HG02852 (cell line): ENCODE measurements at regions not wholly inside any gene's neighbourhood (a gene's known extent, or its start where the extent isn't known, plus 50 kb on each side); places are given as distances from the start of the nearest gene placed in this dataset.
"Not testable (repeated sequence)": the region's sequence is repeated elsewhere in the genome, so short reads cannot be mapped to it uniquely, and the experiment has no call there.

Experiments used
- ATAC-seq: cut with Tn5 transposase; IDR thresholded peaks from one replicate; pipeline ENCODE4 v1.9.1; 2021; ENCODE audit warnings: mild to moderate bottlenecking, moderate library complexity; ENCODE audit not compliant: unreplicated experiment

DNA sequence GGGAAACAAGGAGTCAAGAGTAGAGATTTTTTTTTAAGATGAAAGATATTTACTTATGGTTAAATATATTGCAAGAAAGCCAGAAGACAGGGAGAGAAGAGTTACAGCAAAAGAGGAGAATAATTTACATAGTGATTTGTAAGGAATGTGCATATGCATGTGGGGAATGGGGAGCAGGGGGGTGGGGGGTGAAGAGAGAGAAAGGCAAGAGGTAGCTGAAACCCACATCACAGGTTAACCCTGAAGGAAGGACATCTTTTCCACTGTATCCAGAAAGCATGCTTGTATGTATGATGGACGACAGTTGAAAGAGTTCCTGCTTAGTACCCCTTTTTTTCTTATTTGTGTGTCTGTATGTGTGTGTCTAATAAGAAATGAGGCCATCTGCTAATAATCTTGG is 371.9 kb downstream of the RAD51AP2 start:
- no peak for ATAC-seq

DNA sequence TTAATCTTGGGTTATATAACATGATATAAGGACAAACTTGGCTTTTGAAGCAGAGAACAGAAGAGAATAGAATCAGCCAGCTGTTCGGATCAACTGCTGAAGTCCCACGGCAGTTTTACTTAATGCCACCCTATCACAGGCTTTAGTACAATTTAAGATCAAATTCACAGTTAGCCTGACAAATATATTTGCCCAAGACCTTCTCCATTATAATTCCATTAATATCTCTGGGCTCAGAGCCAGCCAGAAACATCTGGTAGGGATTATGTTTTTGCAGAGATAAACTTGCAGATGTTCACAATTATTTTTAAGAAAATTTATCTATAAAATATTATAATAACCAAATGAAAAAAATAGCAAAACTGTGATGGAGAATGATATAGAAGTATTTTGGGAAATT is 381.4 kb downstream of the RAD51AP2 start:
- no peak for ATAC-seq

DNA sequence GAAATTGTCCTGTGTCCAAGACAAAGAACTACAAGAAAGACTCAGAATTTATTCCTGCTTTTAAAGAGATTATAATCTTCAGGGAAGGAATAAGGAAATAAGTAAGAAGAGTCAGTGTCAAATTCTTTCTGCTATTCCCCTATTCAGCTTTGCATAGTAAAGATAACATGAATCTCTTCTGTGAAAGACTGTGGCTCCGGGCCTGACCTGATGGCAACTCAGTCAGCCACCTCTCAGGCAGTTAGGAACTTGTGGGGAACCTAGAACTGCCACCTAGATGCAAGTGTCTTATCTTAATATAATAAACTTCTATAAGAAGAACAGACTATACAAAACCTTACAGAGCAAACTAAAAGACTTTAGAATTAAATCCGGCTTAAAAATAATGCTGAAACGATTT is 382.0 kb downstream of the RAD51AP2 start:
- ATAC-seq: no peak

- no peak for ATAC-seq
Measured at GRCh38 chr2:17135619-17136018, 382.6 kb downstream of the RAD51AP2 start.

GRCh38 chr2:17133052-17133671 is 385.1 kb downstream of the RAD51AP2 start:
- no peak for ATAC-seq

DNA sequence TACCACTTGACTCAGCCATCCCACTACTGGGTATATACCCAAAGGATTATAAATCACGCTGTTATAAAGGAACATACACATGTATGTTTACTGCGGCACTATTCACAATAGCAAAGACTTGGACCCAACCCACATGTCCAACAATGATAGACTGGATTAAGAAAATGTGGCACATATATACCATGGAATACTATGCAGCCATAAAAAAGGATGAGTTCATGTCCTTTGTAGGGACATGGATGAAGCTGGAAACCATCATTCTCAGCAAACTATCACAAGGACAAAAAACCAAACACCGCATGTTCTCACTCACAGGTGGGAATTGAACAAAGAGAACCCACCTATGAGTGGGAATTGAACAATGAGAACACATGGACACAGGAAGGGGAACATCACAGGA is 387.6 kb downstream of the RAD51AP2 start:
- ATAC-seq: not testable (repeated sequence)

- no peak for ATAC-seq
Measured at GRCh38 chr2:17125989-17126620, 392.1 kb downstream of the RAD51AP2 start.

DNA sequence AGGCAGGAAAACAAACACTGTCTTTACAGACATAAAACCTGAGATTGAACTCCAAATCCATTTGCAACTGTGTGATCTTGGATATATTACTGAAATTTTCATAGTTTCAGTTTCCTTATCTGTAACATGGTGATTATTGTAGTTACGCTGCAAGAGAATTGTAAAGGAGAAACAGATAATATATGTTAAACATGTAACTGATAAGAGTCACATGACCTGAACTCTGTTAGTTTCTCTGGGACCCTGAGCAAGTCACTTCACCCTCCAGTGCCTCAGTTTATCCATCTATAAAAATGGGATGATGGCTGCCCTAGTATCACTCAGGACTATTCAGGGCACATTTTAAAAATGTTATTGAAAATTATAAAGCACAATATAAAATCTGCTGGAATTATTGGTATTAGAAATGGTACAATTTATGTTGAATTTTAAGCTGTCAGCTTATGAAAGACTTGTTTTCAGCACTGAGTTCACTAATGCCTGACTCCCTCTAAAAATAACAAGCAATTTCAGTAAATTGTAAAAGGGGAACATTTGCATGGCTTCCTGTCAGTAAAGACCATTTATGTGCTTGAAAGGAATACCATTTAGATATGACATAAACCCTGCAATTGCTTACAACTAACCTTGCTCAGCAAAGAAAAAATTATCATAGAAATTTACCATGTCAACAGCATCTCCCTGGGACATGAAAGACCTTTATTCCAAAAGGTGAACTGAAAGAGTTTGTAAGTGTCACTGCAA is 393.5 kb downstream of the RAD51AP2 start:
- no peak for ATAC-seq

- ATAC-seq: no peak
Measured at GRCh38 chr2:17122887-17123501, 395.2 kb downstream of the RAD51AP2 start.

DNA sequence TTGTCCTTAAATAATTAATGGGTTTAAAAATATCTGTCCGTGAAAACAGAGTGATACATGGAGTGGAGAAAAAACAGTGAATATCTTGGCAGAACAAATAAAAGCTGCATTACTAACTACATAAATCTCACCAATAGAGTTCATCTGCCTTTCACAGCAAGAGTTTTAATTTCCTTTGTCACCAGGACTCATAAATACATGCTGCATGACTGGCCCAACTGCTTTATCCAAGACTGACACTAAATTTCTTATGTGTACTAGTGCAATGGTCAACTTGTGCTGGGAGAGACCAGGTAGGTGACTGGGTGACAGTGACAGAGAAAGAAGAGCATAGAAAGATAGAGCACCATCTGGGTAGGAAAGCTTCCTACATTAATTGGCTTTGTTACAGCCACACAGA is 402.8 kb downstream of the RAD51AP2 start:
- no peak for ATAC-seq

DNA sequence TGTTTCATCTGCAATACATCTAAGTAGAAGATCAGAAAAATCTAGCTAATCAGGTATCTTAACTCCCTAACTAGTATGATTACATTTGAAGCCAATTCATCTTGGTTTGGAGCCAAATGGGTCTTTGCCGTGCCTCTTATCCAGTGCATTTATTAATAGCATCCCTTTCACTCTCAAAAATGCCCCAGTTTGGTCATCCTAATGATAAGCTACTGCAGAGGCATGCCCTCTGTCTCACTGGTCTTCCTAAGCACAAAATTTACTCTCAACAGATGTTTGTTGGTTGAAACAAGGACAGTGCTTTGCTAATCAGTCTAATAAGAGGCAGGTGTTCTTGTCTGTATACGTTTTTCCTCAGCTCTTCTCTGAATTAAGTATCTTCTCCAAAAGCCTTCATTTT is 403.2 kb downstream of the RAD51AP2 start:
- ATAC-seq: no peak

DNA sequence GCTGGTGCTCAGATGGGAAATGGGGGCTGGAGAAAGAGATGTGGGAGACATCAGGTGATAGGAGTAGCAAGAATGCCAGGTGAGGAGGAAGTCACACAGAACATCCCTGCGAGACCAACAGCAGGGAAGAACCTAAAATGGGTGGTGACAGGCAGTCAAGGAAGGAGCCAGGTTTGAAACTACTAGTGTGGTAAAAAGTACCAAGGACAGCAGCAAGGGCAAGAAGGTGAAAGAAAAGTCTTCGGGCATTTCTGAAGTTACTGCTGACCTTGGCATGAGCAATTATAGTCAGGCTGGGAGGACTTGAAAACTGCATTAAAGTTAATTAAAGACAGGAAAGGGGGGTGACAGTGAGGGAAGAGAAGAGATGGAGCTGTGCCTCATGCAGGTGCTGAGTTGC is 410.4 kb downstream of the RAD51AP2 start:
- no peak for ATAC-seq

DNA sequence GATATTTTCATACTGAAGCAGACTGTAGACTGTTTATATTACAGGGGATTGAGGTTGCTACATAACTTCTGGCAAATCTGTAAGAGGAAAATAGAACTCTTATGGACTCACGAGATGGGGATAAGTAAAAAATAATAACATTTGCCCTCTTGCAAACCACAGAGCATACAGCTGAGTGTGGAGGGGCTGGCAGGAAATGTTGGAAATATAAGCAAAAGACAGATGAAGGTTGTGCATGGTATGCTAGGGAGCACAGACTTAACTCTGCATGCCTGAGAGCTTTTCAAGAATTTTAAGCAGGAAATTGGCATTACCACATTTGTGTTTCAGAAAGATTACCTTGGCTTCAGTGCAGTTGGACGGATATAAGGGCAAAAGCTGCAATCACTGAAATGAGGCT is 411.1 kb downstream of the RAD51AP2 start:
- no peak for ATAC-seq

DNA sequence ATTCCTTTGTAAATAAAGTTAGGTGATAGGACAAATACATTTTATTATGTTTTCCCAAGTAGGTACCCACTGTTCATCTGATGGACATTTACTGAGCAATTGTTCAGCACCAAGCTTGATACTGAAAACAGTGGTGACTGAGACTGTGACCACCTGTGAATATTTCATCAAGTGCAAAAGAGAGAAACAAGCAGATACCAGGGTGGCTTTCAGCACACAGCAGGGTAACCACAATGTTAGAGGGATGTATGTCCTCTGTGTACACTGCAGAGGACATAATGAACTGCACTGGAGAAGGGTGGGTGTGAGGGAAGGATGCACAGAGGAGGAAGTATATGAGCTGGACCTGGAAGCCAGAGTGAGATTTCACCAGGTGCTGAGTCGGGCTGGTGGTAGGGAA is 411.8 kb downstream of the RAD51AP2 start:
- no peak for ATAC-seq

- peak; percentile 83 for ATAC-seq
Measured at GRCh38 chr2:17104454-17104853, 413.8 kb downstream of the RAD51AP2 start.

DNA sequence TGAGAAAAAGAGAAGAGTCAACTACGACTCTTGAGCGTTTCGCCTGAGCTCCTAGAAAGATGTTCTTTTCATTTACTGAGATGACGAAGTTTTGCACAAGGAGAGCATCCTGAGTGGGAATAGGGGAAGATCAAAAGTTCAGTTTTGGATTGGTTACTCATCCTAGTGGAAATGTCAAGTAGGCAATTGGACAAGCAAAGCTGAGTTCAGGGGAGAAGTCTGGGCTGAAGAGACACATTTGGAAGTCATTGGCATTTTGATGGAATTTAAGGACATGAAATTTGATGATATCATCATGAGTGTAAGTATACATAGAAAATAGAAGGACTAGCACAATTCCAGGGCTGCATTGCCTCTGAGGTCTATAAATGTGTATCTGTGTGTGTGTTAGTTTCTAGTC is 416.6 kb downstream of the RAD51AP2 start:
- no peak for ATAC-seq

- ATAC-seq: no peak
Measured at GRCh38 chr2:17101091-17101490, 417.1 kb downstream of the RAD51AP2 start.

DNA sequence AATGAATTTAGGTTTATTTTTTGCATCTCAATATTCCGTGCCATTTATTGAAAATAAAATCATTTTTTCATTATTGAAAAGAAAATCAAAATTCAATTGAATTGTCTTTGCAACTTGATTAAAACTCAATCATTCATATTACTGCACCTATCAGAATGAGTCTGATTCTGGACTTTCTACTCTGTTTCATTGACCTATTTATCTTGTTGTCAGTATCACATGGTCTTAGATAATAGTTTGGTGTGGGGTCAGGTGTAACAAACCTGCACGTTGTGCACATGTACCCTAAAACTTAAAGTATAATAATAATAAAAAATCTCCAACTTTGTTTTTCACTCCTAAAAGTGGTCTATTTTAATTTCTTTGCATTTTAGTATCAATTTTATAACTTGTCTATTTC is 422.9 kb downstream of the RAD51AP2 start:
- ATAC-seq: no peak

GRCh38 chr2:17093712-17094111 is 424.5 kb downstream of the RAD51AP2 start:
- ATAC-seq: no peak

DNA sequence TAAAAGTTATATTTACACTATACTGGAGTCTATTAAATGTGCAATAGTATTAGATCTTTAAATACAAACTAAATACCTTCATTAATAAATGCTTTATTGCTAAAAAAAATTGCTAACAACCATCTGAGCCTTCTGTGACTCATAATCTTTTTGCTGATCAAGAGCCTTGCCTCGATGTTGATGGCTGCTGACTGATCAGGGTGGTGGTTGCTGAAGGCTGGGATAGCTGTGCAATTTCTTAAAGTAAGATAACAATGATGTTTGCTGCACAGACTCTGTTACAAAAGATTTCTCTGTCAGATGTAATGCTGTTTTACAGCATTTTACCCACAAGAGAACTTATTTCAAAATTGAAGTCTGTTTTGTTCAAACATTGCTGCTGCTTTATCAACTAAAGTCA is 421.4 kb upstream of the CYRIA start:
- ATAC-seq: no peak

GRCh38 chr2:17085546-17086202 is 420.0 kb upstream of the CYRIA start:
- no peak for ATAC-seq
